ENCODE measurements at regions not wholly inside any gene's neighbourhood (a gene's known extent, or its start where the extent isn't known, plus 50 kb on each side); places are given as distances from the start of the nearest gene placed in this dataset.

- DNase-seq (ENCODE audit: low read depth in 4 of 4, low spot score in 1 of 4): no peak
Measured at GRCh38 chr12:132426349-132427173, 63.4 kb upstream of the FBRSL1 start.

- DNase-seq (ENCODE audit: low read depth in 4 of 4, low spot score in 1 of 4): no peak
Measured at GRCh38 chr12:132424811-132425210, 65.1 kb upstream of the FBRSL1 start.

GRCh38 chr12:132423820-132424645 is 65.9 kb upstream of the FBRSL1 start:
- DNase-seq (ENCODE audit: low read depth in 4 of 4, low spot score in 1 of 4): no peak

- no peak for DNase-seq (ENCODE audit: low read depth in 4 of 4, low spot score in 1 of 4)
Measured at GRCh38 chr12:132423251-132423819, 66.6 kb upstream of the FBRSL1 start.

- no peak for DNase-seq (ENCODE audit: low read depth in 4 of 4, low spot score in 1 of 4)
Measured at GRCh38 chr12:132422381-132423043, 67.4 kb upstream of the FBRSL1 start.

- DNase-seq (ENCODE audit: low read depth in 4 of 4, low spot score in 1 of 4): no peak
Measured at GRCh38 chr12:132422040-132422380, 67.9 kb upstream of the FBRSL1 start.

GRCh38 chr12:132419631-132420246 is 70.2 kb upstream of the FBRSL1 start:
- no peak for DNase-seq (ENCODE audit: low read depth in 4 of 4, low spot score in 1 of 4)

- no peak for DNase-seq (ENCODE audit: low read depth in 4 of 4, low spot score in 1 of 4)
Measured at GRCh38 chr12:132418393-132418925, 71.5 kb upstream of the FBRSL1 start.

- no peak for DNase-seq (ENCODE audit: low read depth in 4 of 4, low spot score in 1 of 4)
Measured at GRCh38 chr12:132417741-132418140, 72.2 kb upstream of the FBRSL1 start.

GRCh38 chr12:132416827-132417226 is 73.1 kb upstream of the FBRSL1 start:
- DNase-seq (ENCODE audit: low read depth in 4 of 4, low spot score in 1 of 4): no peak

GRCh38 chr12:132416121-132416673 is 73.8 kb upstream of the FBRSL1 start:
- DNase-seq (ENCODE audit: low read depth in 4 of 4, low spot score in 1 of 4): no peak

GRCh38 chr12:132415327-132416120 is 74.4 kb upstream of the FBRSL1 start:
- DNase-seq (ENCODE audit: low read depth in 4 of 4, low spot score in 1 of 4): no peak

GRCh38 chr12:132414634-132415326 is 75.2 kb upstream of the FBRSL1 start:
- peak; percentile 55 to 64 (median 59) for DNase-seq (ENCODE audit: low read depth in 4 of 4, low spot score in 1 of 4)

GRCh38 chr12:132413931-132414588 is 75.9 kb upstream of the FBRSL1 start:
- no peak for DNase-seq (ENCODE audit: low read depth in 4 of 4, low spot score in 1 of 4)

- no peak for DNase-seq (ENCODE audit: low read depth in 4 of 4, low spot score in 1 of 4)
Measured at GRCh38 chr12:132411457-132411856, 78.5 kb upstream of the FBRSL1 start.

- no peak for DNase-seq (ENCODE audit: low read depth in 4 of 4, low spot score in 1 of 4)
Measured at GRCh38 chr12:132410849-132411248, 79.1 kb upstream of the FBRSL1 start.

- DNase-seq (ENCODE audit: low read depth in 4 of 4, low spot score in 1 of 4): no peak
Measured at GRCh38 chr12:132410296-132410625, 79.7 kb upstream of the FBRSL1 start.

GRCh38 chr12:132409495-132410295 is 80.3 kb upstream of the FBRSL1 start:
- DNase-seq (ENCODE audit: low read depth in 4 of 4, low spot score in 1 of 4): no peak

Measured in stimulated activated CD4-positive, alpha-beta T cell treated with anti-CD3 and anti-CD28 coated beads, Interleukin-1b, Interleukin-23, amount 100 ng/mL, for 24 hours (primary cell).